Skeletal muscle cell (primary cell): ENCODE measurements at regions not wholly inside any gene's neighbourhood (a gene's known extent, or its start where the extent isn't known, plus 50 kb on each side); places are given as distances from the start of the nearest gene placed in this dataset.
"Not testable (repeated sequence)": the region's sequence is repeated elsewhere in the genome, so short reads cannot be mapped to it uniquely, and the experiment has no call there.

Source experiments
- DNase-seq: peaks from one replicate; pipeline ENCODE4 v3.0.0-alpha.2; 2010; ENCODE audit warnings: low read depth
- H3K4me3 ChIP-seq: 2 replicates; pipeline ENCODE4 v1.5.1; 2011; ENCODE audit warnings: low read depth, mild to moderate bottlenecking, control low read depth, low read length, moderate library complexity

DNA sequence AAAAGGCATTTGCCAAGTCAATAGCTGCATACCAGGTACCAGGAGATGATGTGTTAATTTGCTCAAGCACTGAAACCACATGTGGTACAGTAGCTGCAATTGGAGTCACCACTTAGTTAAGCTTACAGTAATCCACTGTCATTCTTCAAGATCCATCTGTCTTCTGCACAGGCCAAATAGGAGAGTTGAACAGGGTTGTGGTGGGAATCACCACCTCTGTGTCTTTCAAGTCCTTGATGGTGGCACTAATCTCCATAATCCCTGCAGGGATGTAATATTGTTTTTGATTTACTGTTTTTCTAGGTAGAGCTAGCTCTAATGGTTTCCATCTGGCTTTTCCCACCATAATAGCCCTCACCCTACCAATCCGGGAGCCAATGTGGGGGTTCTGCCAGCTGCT lies 91.9 kb downstream of the FCRL5 start:
- DNase-seq: no peak
- H3K4me3 ChIP-seq: no peak overlapping the region

DNA sequence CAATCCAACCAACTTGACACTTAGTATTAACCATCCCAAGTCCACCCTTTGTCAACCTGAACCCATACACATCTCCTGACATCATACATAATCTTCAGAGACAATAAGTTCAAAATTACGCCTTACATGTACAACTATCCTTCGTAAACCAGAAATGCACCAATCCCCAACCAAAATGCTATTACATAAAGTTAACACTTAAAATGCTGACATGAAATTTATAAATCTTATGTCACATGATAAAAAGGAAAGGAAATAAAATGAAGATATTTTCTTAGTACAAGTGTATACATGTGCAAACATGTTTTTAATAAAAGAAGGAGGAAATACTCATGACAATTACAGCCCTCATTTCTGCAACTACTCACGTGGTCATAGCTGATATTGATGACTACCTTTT lies 95.0 kb downstream of the FCRL5 start:
- H3K4me3 ChIP-seq: no peak overlapping the region
- DNase-seq: no peak

DNA sequence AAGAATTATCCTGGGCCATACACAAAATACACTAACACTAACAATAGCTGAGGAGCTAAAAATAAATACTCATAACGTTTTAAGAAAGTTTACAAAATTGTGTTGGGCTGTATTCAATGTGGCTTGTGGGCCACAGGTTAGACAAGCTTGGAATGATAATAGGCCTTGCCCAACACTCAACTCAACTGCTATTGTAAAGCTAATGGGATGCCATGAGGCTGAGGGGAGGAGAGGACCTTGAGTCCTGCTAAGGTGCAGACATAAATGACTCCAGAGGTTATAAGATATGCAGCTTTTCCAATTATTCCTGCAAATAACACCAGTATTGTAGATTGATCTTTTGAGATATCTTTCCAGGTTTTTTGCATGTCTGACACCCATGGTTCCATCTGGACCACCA lies 97.0 kb downstream of the FCRL5 start:
- no peak overlapping the region for H3K4me3 ChIP-seq
- no peak for DNase-seq

DNA sequence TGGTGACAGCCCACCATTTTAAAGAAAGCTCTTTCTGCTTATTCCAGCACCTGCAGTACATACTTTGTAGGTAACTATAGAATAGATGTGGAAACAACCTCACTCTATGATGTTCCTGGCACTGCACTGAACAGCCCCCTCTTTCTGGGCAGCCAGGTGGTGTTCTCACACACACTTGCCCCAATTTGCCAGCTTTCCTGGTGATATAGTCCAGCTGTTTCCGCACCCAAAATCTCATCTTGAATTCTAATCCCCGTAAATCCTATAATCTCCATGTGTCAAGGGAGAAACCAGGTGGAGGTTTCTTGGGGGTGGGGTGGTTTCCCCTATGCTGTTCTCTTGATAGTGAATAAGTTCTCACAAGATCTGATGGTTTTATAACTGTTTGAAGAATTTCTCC lies 102.2 kb downstream of the FCRL5 start:
- H3K4me3 ChIP-seq: no peak overlapping the region
- DNase-seq: no peak

DNA sequence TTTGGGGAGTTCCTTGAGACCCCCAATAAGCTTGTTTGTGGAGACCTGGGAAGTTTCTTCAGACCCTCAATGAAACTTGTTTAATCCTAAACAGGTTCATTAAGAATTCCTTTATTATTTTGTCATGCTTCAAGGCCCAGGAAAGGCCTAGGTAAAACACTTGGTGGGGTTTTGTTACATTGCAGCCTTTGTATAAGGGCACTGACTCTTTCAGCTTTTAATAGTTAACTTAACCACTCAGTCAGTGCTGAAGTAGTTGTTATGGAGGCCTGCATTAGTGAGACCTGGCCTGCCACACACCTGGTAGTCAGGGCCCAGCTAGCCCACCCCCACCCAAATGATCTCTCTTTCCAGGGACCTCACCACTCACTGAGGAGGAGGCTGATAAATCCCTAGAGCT lies 103.7 kb downstream of the FCRL5 start:
- DNase-seq: no peak
- no peak overlapping the region for H3K4me3 ChIP-seq

DNA sequence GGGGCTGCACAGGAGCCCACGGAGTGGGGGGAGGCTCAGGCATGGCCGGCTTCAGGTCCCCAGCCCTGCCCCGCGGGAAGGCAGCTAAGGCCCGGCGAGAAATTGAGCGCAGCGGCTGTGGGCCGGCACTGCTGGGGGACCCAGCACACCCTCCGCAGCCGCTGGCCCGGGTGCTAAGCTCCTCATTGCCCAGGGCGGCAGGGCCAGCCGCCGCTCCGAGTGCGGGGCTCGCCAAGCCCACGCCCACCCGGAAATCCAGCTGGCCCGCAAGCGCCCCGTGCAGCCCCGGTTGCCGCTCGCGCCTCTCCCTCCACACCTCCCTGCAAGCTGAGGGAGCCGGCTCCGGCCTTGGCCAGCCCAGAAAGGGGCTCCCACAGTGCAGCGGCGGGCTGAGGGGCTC lies 106.0 kb downstream of the FCRL5 start:
- H3K4me3 ChIP-seq, DNase-seq: not testable (repeated sequence)

DNA sequence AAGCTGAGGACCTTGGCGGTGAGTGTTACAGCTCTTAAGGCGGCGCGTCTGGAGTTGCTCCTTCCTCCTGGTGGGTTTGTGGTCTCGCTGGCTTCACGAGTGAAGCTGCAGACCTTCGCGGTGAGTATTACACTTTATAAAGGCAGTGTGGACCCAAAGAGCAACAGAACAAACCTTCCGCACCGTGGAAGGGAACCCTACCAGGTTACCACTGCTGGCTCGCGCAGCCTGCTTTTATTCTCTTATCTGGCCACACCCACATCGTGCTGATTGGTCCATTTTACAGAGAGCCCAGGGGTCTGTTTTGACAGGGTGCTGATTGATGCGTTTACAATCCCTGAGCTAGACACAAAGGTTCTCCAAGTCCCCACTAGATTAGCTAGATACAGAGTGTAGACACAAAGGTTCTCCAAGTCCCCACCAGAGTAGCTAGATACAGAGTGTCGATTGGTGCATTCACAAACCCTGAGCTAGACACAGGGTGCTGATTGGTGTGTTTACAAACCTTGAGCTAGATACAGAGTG lies 106.6 kb downstream of the FCRL5 start:
- DNase-seq, H3K4me3 ChIP-seq: not testable (repeated sequence)

DNA sequence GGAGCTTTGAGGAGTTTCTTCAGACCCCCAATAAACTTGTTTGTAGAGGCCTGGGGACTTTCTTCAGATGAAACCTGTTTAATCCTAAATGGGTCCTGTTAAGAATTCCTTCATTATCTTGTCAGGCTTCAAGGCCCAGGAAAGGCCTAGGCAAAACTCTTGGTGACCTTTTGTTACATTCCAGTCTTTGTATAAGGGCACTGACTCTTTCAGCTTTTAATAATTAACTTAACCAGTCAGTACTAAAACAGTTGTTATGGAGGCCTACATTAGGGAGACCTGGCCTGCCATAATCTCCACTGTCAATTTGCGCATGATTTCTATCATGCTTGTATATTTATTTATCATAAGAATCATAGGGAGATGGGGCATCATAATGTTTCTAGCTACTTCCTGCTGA lies 110.2 kb downstream of the FCRL5 start:
- no peak for DNase-seq
- no peak overlapping the region for H3K4me3 ChIP-seq

DNA sequence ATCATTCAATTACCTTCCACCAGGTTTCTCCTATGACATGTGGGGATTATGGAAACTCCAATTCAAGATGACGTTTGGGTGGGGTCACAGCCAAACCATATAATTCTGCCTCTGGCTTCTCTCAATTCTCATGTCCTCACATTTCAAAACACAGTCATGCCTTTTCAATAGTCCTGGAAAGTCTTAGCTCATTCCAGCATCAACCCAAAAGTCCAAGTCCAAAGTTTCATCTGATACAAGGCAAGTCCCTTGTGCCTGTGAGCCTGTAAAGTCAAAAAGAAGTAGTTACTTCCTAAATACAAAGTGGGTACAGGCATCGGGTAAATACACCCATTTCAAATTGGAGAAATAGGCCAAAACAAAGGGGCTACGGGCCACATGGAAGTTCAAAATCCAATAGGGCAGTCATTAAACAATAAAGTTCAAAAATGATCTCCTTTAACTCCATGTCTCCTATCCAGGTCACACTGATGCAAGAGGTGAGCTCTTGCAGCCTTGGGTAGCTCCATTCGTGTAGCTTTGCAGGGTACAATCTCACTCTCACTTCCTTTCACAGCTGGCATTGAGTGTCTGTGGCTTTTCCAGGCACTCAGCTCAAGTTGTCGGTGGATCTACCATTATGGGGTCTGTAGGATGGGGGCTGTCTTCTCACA lies 112.9 kb downstream of the FCRL5 start:
- no peak overlapping the region for H3K4me3 ChIP-seq
- DNase-seq: no peak

DNA sequence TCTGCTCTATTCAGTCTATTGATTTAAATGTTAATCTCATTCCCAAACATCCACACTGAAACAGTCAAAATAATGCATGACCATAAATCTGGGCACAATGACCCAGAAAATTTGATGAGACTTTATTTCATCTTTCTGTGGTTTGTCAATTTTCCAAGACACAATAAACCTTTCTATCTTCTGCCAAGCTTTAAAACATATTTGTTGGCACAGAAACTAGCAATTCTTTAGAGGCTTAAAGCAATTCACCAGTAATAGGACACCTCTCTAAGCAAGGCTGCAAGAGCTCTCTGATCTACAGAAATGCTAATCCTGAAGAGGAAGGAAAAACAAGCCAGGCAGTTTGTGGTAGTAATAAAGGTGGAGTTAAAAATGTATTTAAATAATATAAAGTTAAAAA lies 113.7 kb downstream of the FCRL5 start:
- peak; percentile 15 for DNase-seq
- H3K4me3 ChIP-seq: no peak overlapping the region

DNA sequence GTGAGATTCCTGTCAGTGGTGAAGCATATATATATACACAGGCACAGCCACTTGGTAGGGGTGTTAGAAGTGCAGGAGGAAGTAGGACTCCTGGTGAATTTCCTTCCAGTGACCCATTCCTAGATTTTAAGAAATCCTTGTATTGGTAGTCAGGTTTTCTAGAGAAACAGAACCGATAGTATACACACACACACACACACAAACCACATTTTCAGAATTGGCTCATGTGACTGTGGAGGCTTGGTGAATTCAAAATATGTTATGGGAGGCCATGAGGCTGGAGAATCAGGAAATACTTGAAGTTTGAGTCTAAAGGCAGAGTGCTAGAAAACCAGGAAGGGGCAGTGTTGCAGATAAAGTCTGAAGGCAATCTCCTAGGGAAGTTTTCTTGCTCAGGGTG lies 114.2 kb downstream of the FCRL5 start:
- peak; percentile 5 for DNase-seq

DNA sequence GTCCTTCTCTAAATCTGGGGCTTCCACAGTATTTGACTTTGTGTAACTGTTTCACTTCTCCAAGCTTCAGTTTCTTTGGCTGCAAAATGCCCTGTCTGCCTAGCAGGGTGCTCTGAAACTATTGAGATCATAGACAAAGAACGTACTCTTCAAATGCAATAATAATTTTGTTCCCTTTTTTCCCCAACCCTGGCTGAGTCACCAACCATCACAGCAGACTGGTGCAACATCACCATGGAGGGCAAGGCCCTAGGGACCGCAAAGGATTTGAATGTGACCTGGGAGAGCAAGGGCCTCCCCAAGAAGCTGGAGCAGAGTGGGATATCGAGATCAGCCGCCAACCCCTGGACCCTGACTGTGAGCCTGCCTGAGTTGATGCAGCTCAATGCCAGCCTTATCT lies 115.0 kb downstream of the FCRL5 start:
- DNase-seq: no peak
- H3K4me3 ChIP-seq: no peak overlapping the region

More for the DNA sequence above, 114.2 kb downstream of the FCRL5 start:
- H3K4me3 ChIP-seq: no peak overlapping the region

DNA sequence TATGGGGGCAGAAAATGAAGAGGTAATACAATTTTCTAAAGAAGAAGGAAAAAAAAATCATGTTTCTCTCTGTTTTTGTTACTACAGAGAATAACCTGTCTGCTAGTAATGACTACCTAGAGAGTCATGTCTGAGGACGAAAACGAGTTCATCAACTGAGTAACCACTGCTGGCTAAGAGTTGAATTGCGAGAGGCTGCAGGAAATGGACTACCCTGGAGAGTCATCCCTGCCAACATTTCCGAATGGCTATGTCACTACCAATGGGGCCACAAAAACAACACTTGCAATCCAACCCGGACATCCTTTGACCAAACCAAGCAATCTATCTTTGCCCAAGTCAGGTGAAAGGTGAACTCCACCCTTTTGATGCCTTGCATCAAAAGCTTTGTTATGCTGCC lies 120.6 kb downstream of the FCRL5 start:
- DNase-seq: peak; percentile 36
- H3K4me3 ChIP-seq: no peak overlapping the region

DNA sequence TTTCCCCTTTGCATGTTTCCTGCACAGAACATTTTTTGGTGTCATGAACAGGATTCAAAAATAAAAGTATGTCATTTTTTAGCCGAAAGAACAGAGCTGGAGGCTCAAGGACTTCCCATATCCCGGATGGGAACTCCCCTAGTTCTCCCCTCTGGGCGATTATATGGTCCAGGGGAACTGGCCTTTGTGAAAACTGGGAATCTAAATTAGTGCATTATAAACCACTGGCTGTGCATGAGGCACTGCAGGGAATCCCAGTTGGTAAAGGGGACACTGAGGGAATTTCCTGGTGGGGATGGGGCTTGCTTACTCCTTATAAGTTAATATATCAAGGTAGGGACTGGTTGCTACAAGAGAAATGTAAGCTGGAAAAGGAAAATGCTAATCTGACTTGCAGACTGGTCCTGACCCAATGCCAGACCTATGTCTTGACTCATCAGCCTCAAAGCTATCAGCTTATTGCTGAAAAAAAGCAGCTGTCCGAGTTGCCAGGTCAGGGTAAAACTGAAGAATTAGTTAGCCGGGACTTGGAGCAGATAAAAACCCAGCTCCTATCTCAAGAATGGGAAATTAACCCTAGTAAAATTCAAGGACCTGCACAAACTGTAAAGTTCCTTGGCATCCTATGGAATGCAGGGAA lies 122.6 kb downstream of the FCRL5 start:
- H3K4me3 ChIP-seq: no peak overlapping the region
- no peak for DNase-seq

DNA sequence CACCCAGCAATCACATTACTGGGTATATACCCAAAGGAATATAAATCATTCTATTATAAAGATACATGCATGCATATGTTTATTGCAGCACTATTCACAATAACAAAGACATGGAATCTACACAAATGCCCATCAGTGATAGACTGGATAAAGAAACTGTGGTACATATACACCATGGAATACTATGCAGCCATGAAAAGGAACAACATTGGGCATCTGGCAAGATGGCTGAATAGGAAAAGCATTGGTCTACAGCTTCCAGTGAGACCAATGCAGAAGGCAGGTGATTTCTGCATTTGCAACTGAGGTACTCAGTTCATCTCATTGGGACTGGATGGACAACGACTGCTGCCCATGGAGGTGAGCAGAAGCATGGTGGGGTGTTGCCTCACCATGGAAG lies 128.6 kb downstream of the FCRL5 start:
- not testable (repeated sequence) for DNase-seq, H3K4me3 ChIP-seq

DNA sequence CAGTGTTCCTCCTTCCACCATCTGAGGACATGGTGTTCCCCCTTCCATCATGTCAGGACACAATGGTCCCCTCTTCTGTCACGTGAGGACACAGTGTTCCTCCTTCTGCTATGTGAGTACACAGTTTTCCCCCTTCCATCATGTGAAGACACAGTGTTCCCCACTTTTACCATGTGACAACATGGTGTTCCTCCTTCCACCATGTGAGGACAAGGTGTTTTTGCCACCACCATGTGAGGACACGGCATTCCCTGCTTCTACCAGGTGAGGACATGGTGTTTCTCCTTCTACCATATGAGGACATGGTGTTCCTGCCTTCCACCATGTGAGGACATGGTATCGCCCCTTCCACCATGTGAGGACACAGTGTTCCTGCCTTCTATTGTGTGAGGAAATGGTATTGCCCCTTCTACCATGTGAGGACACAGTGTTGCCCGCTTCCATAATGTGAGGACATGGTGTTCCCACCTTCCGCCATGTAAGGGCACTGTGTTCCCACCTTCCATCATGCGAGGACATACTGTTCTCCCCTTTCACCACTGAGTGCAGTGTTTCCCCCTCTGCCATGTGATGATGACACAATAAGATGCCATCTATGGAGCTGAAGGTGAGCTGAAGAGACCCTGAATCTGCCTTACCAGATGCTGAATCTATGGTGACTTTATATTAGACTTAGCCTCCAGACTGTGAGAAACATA lies 132.3 kb downstream of the FCRL5 start:
- DNase-seq: no peak
- H3K4me3 ChIP-seq: no peak overlapping the region

DNA sequence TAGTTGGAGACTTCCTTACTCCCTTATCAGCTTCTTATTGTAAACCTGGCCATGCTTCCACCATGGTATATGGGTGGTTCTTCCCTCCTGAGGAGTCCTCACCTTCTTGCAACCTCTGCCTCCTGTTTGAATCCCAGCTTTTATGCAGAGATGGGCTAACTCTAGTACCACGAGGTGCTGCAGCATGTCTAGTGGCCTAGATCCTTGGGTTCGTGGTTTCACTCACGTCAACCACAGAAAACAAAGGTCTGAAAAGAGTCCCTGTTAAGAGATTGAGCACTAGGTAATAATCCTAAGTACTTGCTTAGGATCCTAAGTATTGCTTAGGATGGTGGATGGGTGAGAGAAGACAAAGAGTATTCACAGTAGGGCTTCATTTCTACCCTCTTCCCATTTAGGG lies 133.7 kb downstream of the FCRL5 start:
- no peak for DNase-seq
- H3K4me3 ChIP-seq: no peak overlapping the region

DNA sequence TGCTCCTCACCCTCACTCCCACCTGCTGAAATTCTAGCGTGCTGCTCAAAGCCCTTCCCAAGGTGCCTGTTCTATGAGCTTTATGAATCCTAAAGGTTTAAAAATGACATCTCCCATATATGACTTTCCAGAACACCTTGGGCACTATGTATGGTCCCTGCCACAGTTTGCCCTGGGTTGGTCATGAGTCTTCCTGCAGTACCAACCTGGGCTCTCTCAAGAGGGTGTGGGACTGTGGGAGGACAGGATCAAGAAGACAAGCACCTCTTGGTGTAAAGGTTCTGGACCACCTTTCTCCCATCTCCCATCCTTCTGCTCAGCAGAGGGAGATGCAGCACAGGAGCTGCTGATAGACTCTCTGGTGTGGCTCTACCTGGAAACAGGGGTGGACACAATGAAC lies 134.1 kb downstream of the FCRL5 start:
- no peak overlapping the region for H3K4me3 ChIP-seq

DNA sequence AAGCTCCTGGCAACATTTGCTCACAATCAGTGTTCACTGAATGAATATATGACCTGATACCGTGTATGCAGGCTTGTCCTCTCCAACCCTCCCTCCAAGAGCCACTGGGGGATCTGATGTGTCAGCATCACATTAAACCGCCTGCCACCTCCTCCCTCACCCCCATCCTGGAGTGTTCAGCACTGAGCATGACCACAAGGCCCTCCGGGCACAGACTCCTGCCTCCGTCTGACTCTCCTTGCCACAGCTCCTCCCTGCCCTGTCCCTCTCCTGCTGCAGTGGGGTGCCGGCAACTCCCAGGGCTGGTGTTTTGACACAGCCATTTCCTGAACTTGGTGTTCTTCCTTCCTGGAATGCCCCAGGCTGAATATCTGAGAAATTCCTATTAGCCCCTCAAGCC lies 136.7 kb downstream of the FCRL5 start:
- DNase-seq: no peak
- no peak overlapping the region for H3K4me3 ChIP-seq

More for the DNA sequence above, 134.1 kb downstream of the FCRL5 start:
- no peak for DNase-seq

DNA sequence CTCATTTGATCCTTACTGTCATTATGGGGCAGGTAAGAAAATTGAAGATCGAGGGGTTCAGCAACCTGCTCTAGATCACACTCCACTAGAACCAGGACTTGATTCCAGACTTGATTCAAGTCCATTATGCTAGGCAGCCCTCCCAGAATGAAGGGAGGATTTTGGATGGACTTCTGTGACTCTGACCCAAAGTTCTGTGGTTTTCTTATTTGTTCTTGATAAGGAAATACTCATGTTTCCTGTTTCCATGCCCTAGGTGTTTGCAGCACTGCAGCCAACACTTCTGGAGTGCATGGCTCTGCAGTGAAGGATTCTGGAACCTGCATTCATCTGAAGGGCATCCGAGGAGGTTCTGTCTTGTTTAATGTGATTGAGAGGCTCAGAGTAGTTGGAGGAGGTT lies 140.0 kb downstream of the FCRL5 start:
- DNase-seq: no peak
- H3K4me3 ChIP-seq: no peak overlapping the region

DNA sequence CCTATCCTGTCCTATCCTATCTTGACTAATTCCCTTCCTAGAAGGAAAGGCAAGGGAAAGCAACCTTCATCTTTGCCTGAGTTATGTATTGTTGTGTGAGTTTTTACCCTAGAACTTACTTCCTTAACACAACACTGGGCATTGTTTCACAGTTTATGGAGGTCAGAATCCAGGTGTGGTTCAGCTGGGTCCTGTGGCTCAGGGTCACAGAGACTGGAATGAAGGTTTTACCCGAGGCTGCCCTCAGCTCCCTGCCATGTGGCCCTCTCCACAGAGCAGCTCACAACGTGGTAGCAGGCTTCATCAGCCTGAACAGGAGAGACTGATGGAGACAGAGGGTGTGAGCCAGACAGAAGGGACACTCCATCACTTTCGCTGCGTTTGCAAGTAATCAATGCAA lies 140.5 kb downstream of the FCRL5 start:
- no peak for DNase-seq
- H3K4me3 ChIP-seq: no peak overlapping the region
